ENCODE measurements at regions not wholly inside any gene's neighbourhood (a gene's known extent, or its start where the extent isn't known, plus 50 kb on each side); places are given as distances from the start of the nearest gene placed in this dataset.

DNA sequence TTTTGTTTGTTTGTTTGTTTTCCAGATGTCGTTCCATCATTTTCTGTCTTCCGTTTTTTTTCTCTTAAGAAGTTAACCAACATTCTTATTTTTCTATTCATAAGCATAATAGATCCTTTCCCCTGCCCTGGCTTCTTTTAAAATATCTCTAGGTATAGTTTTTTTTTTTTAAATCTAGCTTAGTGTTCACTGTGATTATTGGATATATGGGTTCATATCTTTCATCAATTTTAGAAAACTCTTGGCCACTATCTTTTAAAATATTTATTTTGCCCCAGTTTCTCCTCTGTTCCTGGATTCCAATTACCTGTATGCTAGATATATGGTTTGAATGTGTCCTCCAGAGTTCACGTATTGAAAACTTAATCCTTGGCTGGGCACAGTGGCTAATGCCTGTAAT is 59.6 kb downstream of the GSX2 start:
- no peak for TF ChIP-seq EZH2phosphoT487 (IDR thresholded peaks at IDR 0.05; ENCODE audit: borderline replicate concordance, low read depth, low read length)
- TF ChIP-seq, protein P1, sequence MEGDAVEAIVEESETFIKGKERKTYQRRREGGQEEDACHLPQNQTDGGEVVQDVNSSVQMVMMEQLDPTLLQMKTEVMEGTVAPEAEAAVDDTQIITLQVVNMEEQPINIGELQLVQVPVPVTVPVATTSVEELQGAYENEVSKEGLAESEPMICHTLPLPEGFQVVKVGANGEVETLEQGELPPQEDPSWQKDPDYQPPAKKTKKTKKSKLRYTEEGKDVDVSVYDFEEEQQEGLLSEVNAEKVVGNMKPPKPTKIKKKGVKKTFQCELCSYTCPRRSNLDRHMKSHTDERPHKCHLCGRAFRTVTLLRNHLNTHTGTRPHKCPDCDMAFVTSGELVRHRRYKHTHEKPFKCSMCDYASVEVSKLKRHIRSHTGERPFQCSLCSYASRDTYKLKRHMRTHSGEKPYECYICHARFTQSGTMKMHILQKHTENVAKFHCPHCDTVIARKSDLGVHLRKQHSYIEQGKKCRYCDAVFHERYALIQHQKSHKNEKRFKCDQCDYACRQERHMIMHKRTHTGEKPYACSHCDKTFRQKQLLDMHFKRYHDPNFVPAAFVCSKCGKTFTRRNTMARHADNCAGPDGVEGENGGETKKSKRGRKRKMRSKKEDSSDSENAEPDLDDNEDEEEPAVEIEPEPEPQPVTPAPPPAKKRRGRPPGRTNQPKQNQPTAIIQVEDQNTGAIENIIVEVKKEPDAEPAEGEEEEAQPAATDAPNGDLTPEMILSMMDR (conservative IDR thresholded peaks at IDR 0.05; ENCODE audit: low read length): no peak
- Histone ChIP-seq H2AFZ (ENCODE audit: low read length) (no peak overlapping the region), H3K9me2 (ENCODE audit: insufficient read depth, low read length) (no peaks in the 10 kb centered on the region), H4K20me1 (ENCODE audit: insufficient read depth, low read length) (no peaks in the 10 kb centered on the region), H3K4me1 (ENCODE audit: insufficient read depth, low read length, poor library complexity, severe bottlenecking) (no peaks in the 10 kb centered on the region), H3K36me3 (ENCODE audit: insufficient read depth, low read length) (no peaks in the 10 kb centered on the region), H3K4me2 (ENCODE audit: low read length) (no peak overlapping the region), H3K4me3 (ENCODE audit: low read depth, low read length, poor library complexity, severe bottlenecking) (no peak overlapping the region), H3K27ac (ENCODE audit: low read depth, low read length, poor library complexity, severe bottlenecking) (no peak overlapping the region), H3K9me3 (ENCODE audit: low read length) (peaks cover 6% of the 10 kb centered on the region; the same call in 1 of the 2 replicates), H3K79me2 (ENCODE audit: insufficient read depth, low read depth, low read length) (no peaks in the 10 kb centered on the region)
- POLR2A ChIA-PET: no interaction called here
- CTCF ChIA-PET (ENCODE audit: unreplicated experiment): no interaction called here
- no peak for DNase-seq (ENCODE audit: low spot score)
- intact Hi-C loops (cut with micrococcal nuclease; ENCODE audit: unreplicated experiment): no loop called here
- no TSS peak for BruUV-seq (replicated peaks)

DNA sequence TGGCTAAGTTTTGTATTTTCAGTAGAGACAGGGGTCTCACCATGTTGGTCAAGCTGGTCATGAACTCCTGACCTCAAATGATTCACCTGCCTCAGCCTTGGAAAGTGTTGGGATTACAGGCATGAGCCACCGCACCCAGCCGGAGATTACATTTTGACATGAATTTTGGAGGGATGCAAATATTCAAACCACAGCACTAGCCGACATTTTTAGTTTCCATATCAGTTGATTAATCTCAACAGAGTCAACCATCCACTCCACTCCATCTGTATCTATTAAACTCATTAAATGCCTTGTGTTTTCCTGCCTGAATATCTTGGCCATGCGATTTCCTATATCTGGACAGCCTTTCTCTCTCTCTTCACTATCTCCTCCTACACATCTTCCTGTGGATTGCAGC is 64.1 kb upstream of the PDGFRA start:
- Histone ChIP-seq H3K9me3 (ENCODE audit: low read length) (no peaks in the 10 kb centered on the region), H3K9me2 (ENCODE audit: insufficient read depth, low read length) (no peaks in the 10 kb centered on the region), H3K4me3 (ENCODE audit: low read depth, low read length, poor library complexity, severe bottlenecking) (no peak overlapping the region), H3K79me2 (ENCODE audit: insufficient read depth, low read depth, low read length) (no peaks in the 10 kb centered on the region), H2AFZ (ENCODE audit: low read length) (no peak overlapping the region), H3K4me2 (ENCODE audit: low read length) (no peak overlapping the region), H4K20me1 (ENCODE audit: insufficient read depth, low read length) (no peaks in the 10 kb centered on the region), H3K36me3 (ENCODE audit: insufficient read depth, low read length) (no peaks in the 10 kb centered on the region), H3K4me1 (ENCODE audit: insufficient read depth, low read length, poor library complexity, severe bottlenecking) (no peaks in the 10 kb centered on the region), H3K27ac (ENCODE audit: low read depth, low read length, poor library complexity, severe bottlenecking) (no peak overlapping the region)
- no TSS peak for BruUV-seq (replicated peaks)
- ChIA-PET POLR2A (interaction anchor here (0.6 kb wide), 2 partner anchors 111 to 774 kb away, joined by 3 read pairs; no protein-coding TSS in a partner anchor), CTCF (ENCODE audit: unreplicated experiment) (no interaction called here)
- DNase-seq (ENCODE audit: low spot score): no peak
- intact Hi-C loops (cut with micrococcal nuclease; ENCODE audit: unreplicated experiment): no loop called here
- TF ChIP-seq, protein P1 (conservative IDR thresholded peaks at IDR 0.05; ENCODE audit: low read length): no peak
- no peak for TF ChIP-seq EZH2phosphoT487 (IDR thresholded peaks at IDR 0.05; ENCODE audit: borderline replicate concordance, low read depth, low read length)

DNA sequence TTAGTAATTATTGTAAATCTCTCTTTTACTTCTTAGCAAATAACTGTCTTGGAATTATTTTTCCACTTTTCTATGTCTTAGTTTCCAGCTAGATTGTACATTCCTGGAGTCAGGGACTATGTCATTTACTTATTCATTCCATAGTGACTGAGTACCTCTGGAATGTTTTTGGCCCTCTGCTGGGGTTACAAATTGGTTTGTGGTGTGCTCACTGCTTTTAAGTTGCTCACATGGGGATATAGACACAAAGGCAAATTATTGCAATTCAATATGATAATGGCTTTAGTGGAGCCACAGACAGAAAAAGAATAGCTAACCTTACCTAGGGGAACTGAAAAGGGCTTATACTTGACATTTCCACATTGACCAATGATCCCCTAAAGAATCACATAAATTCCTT is 63.7 kb upstream of the PDGFRA start:
- H2AFZ ChIP-seq (ENCODE audit: low read length): no peak overlapping the region
- no peaks in the 10 kb centered on the region for H3K4me1 ChIP-seq (ENCODE audit: insufficient read depth, low read length, poor library complexity, severe bottlenecking)
- intact Hi-C loops (cut with micrococcal nuclease; ENCODE audit: unreplicated experiment): no loop called here
- no peak for DNase-seq (ENCODE audit: low spot score)
- H3K4me3 ChIP-seq (ENCODE audit: low read depth, low read length, poor library complexity, severe bottlenecking): no peak overlapping the region
- no TSS peak for BruUV-seq (replicated peaks)
- TF ChIP-seq, protein P1 (conservative IDR thresholded peaks at IDR 0.05; ENCODE audit: low read length): no peak
- no peak for TF ChIP-seq EZH2phosphoT487 (IDR thresholded peaks at IDR 0.05; ENCODE audit: borderline replicate concordance, low read depth, low read length)
- H3K79me2 ChIP-seq (ENCODE audit: insufficient read depth, low read depth, low read length): no peaks in the 10 kb centered on the region
- H3K27ac ChIP-seq (ENCODE audit: low read depth, low read length, poor library complexity, severe bottlenecking): no peak overlapping the region
- no peaks in the 10 kb centered on the region for H3K36me3 ChIP-seq (ENCODE audit: insufficient read depth, low read length)
- H3K4me2 ChIP-seq (ENCODE audit: low read length): no peak overlapping the region
- H3K9me3 ChIP-seq (ENCODE audit: low read length): no peaks in the 10 kb centered on the region
- H4K20me1 ChIP-seq (ENCODE audit: insufficient read depth, low read length): no peaks in the 10 kb centered on the region
- CTCF ChIA-PET (ENCODE audit: unreplicated experiment): no interaction called here
- H3K9me2 ChIP-seq (ENCODE audit: insufficient read depth, low read length): no peaks in the 10 kb centered on the region
- POLR2A ChIA-PET: interaction anchor here (0.6 kb wide), 1 partner anchor 112 kb away, joined by 3 read pairs; no protein-coding TSS in a partner anchor
